Superior temporal gyrus (tissue), 1 donor: ENCODE measurements at regions not wholly inside any gene's neighbourhood (a gene's known extent, or its start where the extent isn't known, plus 50 kb on each side); places are given as distances from the start of the nearest gene placed in this dataset.
"Not testable (repeated sequence)": the region's sequence is repeated elsewhere in the genome, so short reads cannot be mapped to it uniquely, and the experiment has no call there.

Source experiments
- DNase-seq: peaks from one replicate; pipeline ENCODE4 v3.0.0-alpha.2; 2016; ENCODE audit errors: extremely low spot score

DNA sequence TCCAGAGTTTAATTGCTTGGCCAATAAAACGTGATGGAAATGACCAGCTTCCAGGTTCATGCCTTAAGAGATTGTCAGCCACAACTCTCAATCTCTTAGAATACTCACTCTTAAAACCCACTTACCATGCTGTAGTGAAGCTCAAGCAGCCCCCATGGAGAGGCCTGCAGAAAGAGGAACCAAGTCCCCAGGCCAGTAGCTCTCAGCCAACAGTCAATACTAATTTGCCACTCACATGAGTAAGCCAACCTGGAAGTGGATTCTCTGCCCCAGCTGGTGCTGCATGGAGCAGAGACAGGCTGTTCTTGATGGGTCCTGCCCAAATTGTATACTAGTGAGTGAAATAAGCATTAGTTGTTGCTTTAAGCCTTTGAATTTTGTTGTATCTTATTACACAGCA, 155.9 kb downstream of the OXSM start:
- no peak for DNase-seq

DNA sequence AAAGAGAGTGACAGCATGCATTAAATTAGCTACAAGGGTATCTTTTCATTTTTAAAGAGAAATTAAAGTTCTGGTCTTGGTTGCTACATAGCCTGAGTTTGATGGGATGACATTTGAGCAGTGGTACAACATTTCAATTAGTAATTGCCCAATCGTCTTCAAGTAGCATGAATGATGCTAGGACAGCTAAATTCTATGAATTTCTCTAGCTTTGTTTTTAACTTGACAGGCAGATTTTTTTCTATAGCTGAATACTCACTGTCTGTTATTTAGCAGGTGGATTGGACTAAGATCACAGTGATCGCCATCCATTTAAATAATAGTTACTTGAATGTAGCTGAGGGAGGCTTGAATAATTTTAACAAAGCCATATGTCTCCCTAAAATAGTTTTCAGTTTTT, 162.2 kb downstream of the OXSM start:
- DNase-seq, result no peak

DNA sequence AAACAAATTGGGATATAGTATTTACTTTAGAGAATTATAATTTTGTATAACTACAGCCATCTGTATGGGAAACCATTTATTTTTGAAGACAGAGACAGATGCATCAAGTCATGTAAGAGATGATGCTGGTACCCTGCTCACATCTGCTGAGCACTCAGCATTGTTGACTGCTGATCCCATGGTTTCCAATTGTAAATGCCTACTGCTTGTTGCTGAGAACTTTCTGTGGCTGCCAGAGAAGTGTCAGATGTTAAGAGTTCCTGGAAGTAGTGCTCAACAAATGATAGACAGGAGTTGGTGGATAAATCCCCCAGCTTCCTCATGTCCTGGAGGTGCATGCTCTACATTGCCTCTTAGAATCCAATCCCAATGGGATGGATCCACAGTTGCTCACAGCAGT, 167.1 kb downstream of the OXSM start:
- DNase-seq, result no peak

DNA sequence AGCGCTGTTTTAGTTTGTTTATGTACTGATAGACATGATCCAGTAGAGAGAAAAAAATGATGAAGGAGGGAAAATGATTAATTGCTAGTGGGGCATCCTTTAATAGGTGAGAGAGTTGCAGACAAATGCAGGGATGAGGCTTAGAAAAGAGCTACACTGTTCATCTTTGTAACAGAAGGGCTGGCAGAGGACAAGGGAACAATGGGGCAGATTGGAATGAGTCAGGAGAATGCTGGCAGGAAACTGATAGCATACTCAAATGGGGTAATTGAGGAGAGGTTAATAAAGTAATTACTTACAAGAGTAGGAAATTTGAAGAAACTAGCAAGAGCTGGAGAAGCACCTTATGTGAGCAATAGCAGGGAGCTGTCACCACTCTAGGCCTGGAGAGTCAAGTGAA, 170.9 kb downstream of the OXSM start:
- no peak for DNase-seq

DNA sequence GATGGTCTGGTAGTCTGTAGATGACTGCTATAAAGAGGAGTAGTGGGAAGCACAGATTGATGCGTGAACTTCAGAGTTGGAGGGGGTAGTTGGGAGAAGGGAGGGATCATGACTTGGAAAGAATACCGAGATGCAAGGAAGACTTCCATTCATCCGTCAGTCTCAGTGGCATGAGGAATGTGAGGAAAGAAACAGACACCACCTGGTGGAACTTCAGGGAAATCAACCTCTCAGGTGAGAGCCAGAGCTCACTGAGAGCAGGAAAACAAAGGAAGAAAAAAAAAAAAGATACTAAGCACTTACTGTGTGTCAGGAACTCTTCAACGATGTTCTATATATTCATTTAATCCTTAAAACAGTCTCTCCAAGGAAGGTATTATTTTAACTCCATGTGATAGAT, 172.4 kb downstream of the OXSM start:
- no peak for DNase-seq

DNA sequence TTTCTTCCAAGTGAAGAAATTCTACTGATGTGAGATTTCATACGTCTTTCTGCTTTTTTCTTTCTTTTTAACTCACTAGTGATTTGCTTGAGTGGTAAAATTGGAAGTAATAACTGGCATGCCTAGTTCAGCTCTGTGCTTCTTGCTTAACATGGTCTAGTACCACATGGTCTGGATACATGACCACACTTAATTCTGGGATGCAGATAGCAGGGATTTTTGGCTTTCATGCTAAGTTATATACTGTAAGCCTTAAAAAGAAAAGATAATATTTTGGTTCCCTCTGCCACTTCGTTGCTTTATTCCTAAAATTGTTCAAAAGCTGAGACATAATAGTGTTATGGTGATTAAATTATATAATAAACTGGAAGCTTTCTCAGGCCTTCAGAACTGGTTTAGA, 174.3 kb downstream of the OXSM start:
- no peak for DNase-seq

DNA sequence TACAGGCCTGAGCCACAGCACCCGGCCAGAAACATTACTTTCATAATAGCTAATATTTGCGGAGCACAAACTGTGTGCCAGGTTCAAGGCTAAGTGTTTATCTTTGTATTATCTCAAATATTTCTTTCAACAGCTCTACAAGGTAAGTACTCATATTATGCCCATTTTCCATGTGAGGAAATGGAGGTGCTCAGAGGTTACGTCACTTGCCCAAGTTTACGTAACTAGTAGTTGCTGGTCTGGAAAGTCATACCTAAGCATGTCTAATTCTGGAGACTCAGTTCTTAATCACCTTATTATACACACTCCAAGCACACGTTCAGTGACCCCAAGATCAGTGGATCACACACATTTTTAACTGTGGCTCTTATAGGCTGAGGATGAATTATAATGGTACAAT, 177.5 kb downstream of the OXSM start:
- DNase-seq, result no peak

DNA sequence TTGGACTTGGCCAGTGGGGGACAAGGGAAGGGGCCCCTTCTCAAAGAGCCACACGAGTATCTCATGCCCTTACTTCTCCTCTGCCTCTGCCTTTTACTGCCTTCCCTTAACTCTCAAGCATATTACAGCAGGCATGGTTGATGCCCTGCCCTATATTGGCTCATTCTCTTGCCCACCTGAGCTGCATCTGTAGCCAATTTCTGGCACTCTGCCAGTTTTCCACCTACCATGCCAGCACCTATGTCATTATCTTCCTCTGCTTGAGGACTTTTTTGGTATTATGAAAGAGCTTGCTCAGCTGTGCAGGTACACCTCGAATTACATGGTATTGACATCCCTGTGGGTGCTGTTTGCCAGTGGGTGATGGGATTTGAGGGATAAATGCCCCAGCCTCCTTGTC, 181.8 kb downstream of the OXSM start:
- no peak for DNase-seq

DNA sequence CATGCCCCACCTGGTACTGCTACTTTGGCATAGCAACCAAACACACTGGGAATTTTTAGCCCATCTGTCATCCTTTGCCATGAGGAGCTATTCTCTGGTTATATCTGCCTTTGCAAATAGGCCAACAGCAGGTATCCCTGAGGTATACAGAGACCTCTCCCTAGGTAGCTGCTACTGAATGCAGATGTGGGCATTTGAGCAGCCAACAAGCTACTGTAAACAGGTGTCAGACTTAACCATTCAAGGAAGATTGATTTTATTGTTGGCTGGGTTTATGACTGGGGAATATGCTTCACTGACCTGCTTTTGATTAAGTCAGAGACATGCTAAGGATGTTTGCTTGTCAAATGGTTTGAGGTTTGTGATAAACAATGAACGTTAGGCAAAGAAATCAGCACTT, 183.2 kb downstream of the OXSM start:
- DNase-seq, result no peak

DNA sequence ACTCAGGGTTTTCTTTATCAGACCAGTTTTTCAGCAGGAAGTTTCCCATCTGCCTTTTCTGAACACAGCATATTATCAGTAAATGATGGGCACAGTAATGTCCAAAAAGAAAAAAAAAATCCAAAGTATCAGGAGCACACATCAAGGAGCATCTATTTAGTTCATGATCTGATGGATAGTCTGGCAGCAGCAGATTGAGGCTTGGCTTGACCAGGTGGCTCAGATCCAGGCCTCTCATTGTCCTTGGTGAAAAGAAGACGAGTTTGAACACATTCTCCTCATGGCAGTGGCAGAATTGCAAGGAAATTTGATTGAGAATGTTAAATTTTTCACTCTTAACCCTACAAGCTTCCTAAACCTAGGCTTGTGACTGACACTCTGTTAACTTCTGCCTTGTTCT, 192.9 kb downstream of the OXSM start:
- DNase-seq, result no peak

DNA sequence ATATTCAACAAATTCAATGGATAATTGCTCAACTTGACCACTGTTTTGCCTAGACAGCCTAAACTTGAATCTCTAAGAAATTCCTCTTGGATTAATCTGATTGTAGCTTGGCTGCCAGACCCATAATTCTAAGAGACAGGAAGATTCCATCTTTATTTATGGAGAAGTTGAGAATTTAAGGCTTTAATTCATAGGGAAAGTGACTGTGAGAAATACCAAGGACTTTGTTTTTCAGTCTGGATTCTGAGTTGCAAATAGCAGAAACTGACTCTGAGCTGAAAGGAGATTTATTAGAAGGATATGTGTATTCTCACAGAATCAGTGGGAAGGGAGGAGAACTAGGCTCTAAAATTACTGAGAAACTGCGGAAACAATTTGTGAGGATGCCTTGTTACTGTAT, 195.7 kb downstream of the OXSM start:
- DNase-seq, result no peak

DNA sequence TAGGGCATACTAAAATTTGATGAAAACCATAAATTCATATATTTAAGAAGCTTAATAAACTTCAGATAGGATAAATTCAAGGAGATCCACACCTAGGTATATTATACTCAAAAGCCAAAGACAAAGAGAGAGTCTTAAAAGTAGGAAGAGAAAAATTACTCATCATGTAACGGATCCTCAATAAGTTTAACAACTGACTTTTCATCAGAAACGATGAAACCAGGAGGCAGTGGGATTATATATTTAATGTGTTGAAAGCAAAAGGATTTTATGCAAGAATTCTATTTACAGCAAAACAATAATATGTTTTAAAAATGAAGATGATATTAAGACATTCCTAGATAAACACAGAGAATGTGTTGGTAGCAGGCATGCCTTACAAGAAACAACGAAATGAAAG, 202.7 kb downstream of the OXSM start:
- no peak for DNase-seq

DNA sequence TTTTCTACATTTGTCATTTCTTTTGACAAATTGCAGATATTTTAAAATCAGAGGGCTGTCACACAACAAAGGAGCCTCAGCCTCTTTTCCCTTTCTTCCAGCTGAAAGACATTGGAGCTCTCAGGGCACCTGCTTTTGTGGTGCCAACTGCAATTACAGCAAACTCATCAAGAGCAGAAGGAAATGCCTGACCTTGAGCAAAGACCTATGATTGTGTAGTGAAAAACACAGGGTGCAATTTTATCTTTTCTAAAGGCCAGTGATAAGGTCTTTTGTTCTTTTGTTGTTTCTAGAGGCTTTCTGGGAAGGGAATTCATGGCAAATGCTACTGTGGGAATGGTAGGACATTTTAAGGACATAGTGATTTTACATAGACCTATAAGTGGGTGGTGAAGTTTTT, 214.3 kb downstream of the OXSM start:
- no peak for DNase-seq

DNA sequence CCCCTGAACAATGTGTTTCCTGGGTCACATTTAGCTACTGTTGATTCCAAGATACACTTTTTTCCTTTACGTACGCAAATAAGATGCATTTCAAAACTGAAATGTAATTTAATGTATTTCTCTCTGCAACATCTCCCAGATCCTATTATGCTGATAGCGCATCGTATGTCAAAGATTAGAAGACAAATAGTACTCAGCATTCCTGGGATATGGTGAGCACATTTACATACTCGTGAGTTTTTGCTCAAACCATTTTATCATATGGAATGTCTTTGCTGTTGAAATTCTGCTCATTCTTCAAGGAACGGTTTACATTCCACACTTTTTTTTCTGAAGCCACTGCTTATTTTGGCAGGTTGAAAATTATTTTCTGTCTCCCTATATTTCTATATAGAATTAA, 221.4 kb downstream of the OXSM start:
- no peak for DNase-seq

DNA sequence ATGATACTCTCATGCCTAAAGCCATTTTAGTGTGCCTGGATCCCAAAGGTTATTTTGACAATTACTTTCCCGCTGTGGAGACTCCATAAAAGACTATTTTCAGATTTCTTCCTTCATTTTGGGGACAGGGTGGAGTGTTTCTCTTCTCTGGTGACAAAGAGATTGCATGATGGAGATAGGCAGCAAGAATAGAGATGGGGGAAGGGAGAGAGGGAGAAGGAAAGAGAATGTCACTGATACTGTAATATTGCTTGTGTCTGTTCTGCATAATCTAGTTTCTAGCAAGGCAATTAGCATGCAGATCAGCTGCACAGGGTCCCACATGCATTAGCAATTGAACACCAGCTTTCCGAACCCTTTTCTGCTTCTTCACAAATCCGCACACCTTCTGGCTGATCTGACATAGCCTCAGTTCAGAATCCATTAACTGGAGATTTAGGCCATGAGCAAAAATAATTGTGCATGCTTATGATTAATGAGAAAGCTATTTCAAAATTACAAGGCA, 222.4 kb downstream of the OXSM start:
- no peak for DNase-seq

DNA sequence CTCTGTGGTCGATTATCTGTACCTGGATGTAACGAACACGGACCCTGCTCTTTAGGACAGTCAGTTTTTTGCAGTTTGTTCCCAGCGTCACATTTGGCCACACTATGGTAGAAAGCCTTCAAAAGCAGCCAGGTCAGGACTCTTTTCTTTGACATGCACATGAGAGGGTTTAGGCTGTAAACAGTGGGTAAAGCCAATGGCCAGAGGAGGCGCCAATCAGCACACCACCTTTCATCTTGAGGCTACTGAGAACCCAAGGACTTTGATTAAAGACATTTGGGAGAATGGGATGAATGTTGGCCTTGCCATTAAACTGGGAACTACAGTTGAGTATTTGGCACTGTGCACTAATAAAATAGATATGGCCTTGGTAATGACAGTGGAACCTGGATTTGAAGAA, 225.9 kb downstream of the OXSM start:
- no peak for DNase-seq

DNA sequence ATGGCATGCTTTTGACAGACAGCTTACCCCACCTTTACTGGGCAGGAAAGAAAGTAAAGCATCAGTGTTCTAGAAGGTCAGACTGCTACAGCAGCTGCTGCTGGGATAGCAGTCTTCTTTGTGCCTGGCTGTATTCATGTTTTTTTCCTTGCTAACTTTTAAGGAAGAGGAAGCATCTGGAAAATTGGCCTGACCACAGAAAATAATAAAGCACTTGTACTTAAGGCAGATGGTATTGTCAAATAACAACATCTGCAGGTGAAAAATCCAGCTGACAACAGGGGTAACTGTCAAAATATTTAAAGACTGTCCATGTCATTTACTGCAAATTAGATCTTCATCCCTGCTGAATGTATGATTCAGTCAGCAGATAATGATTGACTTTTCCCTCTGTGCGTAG, 229.0 kb downstream of the OXSM start:
- no peak for DNase-seq

DNA sequence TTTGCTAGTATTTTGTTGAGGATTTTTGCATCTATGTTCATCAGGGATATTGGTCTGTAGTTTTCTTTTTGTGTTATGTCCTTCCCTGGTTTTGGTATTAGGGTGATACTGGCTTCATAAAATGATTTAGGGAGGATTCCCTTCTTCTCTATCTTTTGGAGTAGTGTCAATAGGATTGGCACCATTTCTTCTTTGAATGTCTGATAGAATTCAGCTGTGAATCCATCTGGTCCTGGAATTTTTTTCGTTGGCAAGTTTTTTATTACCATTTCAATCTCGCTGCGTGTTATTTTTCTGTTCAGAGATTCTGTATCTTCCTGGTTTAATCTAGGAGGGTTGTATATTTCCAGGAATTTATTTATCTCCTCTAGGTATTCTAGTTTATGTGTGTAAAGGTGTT, 234.3 kb downstream of the OXSM start:
- not testable (repeated sequence) for DNase-seq

DNA sequence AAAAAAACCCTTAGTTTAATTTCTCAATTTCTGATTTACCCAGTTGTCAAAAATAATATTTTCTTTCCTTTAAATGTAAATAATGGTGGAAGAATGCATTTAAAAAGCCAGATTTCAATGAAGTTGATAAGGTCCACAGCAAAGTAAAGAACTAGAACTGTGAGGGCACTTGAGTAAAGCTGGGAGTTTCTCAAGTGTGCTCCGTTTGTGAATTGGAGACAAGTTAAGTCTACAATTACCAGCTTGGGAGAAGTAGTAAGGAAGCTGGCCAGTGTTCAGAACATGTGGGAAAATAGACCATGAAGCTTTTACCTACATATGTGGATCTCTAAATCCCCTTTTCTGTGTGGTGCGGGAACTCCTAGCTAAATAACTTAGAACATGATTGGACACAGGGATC, 239.4 kb downstream of the OXSM start:
- DNase-seq, result no peak

DNA sequence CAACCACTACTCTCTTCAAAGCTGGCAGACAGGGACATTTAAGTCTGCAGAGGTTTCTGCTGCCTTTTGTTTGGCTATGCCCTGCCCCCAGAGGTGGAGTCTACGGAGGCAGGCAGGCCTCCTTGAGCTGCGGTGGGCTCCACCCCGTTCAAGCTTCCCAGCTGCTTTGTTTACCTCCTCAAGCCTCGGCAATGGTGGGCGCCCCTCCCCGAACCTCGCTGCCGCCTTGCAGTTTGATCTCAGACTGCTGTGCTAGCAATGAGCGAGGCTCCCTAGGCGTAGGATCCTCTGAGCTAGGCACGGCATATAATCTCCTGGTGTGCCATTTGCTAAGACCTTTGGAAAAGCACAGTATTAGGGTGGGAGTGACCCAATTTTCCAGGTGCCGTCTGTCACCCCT, 252.2 kb downstream of the OXSM start:
- DNase-seq, result not testable (repeated sequence)

DNA sequence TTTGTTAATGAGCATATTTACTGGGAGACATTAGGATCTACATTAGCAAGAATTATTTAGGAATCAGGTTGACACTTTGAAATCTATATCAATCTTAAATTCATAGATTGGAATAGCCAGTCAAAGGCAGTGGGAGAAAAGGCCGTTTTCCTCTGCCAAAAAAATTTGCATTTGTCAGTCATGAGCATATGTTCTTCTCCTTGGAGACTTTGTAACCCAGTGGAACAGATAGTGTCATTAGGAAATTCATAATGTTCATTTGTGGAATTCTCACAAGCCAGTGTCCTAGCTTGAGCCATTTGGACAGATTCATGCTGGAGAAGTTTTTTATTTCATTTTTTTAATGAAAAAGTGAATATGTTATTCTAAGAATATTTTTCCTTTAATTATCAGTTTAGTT, 260.1 kb downstream of the OXSM start:
- DNase-seq, result no peak

DNA sequence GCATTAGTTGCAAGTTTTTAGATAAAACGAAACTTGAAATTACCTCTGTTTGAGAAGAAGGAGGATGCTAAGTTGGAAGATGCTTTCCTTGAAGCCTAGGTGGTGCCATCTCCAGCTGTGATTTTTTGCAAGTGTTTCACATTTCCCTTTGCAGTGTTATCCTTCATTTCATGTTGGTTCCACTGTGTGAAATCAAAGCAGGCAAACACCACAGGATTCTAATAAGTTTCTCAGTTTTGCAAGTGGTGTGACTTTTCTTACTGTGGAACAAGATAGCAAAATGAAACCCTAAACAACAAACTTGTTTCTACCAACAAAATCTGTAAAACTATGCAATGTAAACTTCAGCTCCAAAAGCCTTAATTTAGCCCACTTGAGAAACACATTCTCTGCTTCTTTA, 260.9 kb downstream of the OXSM start:
- DNase-seq, result no peak

DNA sequence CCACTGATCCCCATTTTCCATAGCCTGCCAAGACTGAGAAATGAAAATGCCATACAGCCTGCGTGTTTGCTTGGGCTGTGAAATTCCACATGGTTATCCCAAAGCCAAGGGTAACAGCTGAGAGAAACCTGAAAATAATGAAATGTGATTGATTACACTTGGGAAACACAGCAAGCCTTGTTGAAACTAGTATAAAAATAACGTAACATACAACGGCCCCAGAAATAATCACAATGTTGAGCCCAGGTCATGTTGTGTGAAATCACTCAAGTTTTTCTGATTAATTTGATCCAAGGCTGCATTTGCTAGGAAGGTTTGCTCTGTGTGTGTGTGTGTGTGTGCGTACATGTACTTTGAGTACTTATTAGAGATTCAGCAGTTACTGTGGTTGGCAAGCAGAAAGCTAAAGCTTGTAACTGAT, 269.0 kb downstream of the OXSM start:
- no peak for DNase-seq

DNA sequence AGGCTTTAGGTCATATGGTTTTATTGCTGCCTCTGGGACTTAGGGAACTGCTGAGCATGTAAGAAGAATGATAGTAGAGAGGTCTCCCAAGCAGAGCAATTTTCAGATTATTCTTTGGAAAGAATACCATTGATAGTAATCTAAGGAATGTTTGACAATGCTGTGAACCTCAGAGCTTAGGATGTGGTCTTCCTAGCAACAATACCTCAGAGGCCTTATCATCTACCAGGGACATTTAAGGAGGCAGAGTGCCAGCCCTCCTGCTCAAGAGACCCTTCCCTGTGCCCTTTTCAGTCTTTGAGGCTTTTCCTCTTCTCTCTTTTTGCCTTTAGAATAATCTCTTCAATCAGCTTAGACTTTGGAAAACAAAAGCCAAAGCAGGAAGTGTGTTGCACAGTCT, 272.1 kb downstream of the OXSM start:
- no peak for DNase-seq

DNA sequence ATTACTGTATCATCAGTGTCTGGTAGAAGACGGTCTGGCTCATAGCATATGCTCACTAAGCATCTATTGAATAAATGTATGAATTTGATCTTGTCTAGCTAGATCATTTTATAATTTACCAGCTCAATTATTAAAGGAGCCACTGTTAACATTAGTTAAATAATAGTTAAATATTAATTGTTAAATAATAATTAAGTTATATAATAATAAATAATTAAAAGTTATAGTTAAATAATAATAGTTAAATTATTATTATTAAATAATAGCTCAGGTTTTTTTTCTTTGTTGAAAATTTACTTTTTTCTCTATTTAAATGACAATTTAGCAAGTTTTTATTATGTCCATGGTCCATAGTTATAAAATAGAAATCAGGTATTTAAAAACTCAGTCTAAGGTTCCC, 274.4 kb downstream of the OXSM start:
- DNase-seq, result no peak
